ENCODE measurements at regions not wholly inside any gene's neighbourhood (a gene's known extent, or its start where the extent isn't known, plus 50 kb on each side); places are given as distances from the start of the nearest gene placed in this dataset.

GRCh38 chr13:47251771-47252170, 354.9 kb upstream of the HTR2A start:
- TF ChIP-seq, protein P1, sequence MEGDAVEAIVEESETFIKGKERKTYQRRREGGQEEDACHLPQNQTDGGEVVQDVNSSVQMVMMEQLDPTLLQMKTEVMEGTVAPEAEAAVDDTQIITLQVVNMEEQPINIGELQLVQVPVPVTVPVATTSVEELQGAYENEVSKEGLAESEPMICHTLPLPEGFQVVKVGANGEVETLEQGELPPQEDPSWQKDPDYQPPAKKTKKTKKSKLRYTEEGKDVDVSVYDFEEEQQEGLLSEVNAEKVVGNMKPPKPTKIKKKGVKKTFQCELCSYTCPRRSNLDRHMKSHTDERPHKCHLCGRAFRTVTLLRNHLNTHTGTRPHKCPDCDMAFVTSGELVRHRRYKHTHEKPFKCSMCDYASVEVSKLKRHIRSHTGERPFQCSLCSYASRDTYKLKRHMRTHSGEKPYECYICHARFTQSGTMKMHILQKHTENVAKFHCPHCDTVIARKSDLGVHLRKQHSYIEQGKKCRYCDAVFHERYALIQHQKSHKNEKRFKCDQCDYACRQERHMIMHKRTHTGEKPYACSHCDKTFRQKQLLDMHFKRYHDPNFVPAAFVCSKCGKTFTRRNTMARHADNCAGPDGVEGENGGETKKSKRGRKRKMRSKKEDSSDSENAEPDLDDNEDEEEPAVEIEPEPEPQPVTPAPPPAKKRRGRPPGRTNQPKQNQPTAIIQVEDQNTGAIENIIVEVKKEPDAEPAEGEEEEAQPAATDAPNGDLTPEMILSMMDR (IDR thresholded peaks at IDR 0.05): no peak
- TF ChIP-seq POLR2AphosphoS5 (IDR thresholded peaks at IDR 0.05): no peak

All from esophagus muscularis mucosa (tissue), 3 donors.